Ovary (tissue), 7 donors: ENCODE measurements at regions not wholly inside any gene's neighbourhood (a gene's known extent, or its start where the extent isn't known, plus 50 kb on each side); places are given as distances from the start of the nearest gene placed in this dataset.

Experiments used
- DNase-seq, 5 donors: peaks; one replicate each; pipeline ENCODE4 v3.0.0-alpha.2; 2019 to 2020
- H3K27ac ChIP-seq, 2 donors: fragments of 200-600 bp; one replicate each; pipeline versions ENCODE4 v1.5.1 to v1.8.0; 2019 to 2022
- H3K27me3 ChIP-seq: fragments of 200-600 bp; one replicate; pipeline ENCODE4 v1.8.0; 2022
- H3K36me3 ChIP-seq: fragments of 200-600 bp; sonication (generic); one replicate; pipeline ENCODE4 v1.5.1; 2019
- H3K4me1 ChIP-seq: one replicate; pipeline ENCODE4 v1.8.1; 2013; ENCODE audit warnings: mild to moderate bottlenecking, moderate library complexity; ENCODE audit not compliant: insufficient read depth
- H3K4me3 ChIP-seq: fragments of 200-600 bp; sonication (generic); one replicate; pipeline ENCODE4 v1.5.1; 2017
- H3K9me3 ChIP-seq, 2 donors: fragments of 200-600 bp in 1 of 2; sonication (generic) in 1 of 2; one replicate each; pipeline versions ENCODE4 v1.5.1 to v1.8.1; 2013 to 2019; ENCODE audit warnings: mild to moderate bottlenecking in 1 of 2, moderate library complexity in 1 of 2
- CTCF ChIP-seq, 3 donors: fragments of 450-650 bp in 2 of 3; fragments of 200-600 bp in 1 of 3; IDR thresholded peaks; one replicate each; pipeline versions ENCODE4 v1.5.1 to v1.8.0; 2016 to 2022; ENCODE audit warnings: antibody characterized with exemption in 3 of 3, mild to moderate bottlenecking in 1 of 3
- EP300 ChIP-seq: sonication (generic); formaldehyde crosslinking; IDR thresholded peaks from one replicate; pipeline ENCODE4 v1.6.1; 2017; ENCODE audit warnings: antibody characterized with exemption
- POLR2A ChIP-seq: fragments of 450-650 bp; IDR thresholded peaks from one replicate; pipeline ENCODE4 v1.6.1; 2017; ENCODE audit warnings: antibody characterized with exemption, mild to moderate bottlenecking, moderate library complexity
- WGBS, 3 donors: extraction: QIAGEN DNeasy Blood & Tissue Kit in 1 of 3; methylation state at CpG; one replicate each; pipeline versions ENCODE4 v1.1.5 to v1.1.7; 2013 to 2017; 5-methylcytosine and 5-hydroxymethylcytosine counted together
- intact Hi-C, 4 donors: fragments of 100-400 bp; cut with DNase I; formaldehyde crosslinking; loops; one replicate each; pipeline versions ENCODE4 v1.11.0 to v1.15.1; 2022 to 2023
- donor health status: DM: no; HTN: no; CAD: no; lungs with moderate emphysema.
- donor health status: DM: no; HTN: no; CAD: no.
- donor health status: Bipolar disorder and iron deficiency.
- donor health status: DM: no; HTN: no; CAD: no.
- donor health status: DM: yes; HTN: yes; CAD: no.

- Histone ChIP-seq H3K4me3 (no peak overlapping the region), H3K36me3 (no peaks in the 10 kb centered on the region), H3K4me1 (no peaks in the 10 kb centered on the region), H3K9me3 (no peaks in the 10 kb centered on the region), H3K27me3 (no peaks in the 10 kb centered on the region), H3K27ac (no peak overlapping the region)
- no peak for DNase-seq
- intact Hi-C loops = no loop called here
- no peak for TF ChIP-seq POLR2A
- no peak for TF ChIP-seq CTCF (IDR thresholded peaks at IDR 0.05)
- TF ChIP-seq EP300 = no peak
- 69 to 88% (median 82%) methylated on average over 2 of the region's 2 CpGs for WGBS, 3 donors
Measured at GRCh38 chr3:193116871-193117270, 124.2 kb upstream of the PLAAT1 start.

- no peaks in the 10 kb centered on the region for H3K36me3 ChIP-seq
- no peaks in the 10 kb centered on the region for H3K27me3 ChIP-seq
- no peaks in the 10 kb centered on the region for H3K9me3 ChIP-seq
- no peak overlapping the region for H3K27ac ChIP-seq
- no peaks in the 10 kb centered on the region for H3K4me1 ChIP-seq
- no peak for TF ChIP-seq CTCF (IDR thresholded peaks at IDR 0.05)
- no peak for TF ChIP-seq EP300
- no peak for TF ChIP-seq POLR2A
- no peak for DNase-seq
- no peak overlapping the region for H3K4me3 ChIP-seq
- WGBS, 3 donors = 85 to 100% (median 85%) methylated on average over 1 of the region's 1 CpG
- intact Hi-C loops = no loop called here
Measured at GRCh38 chr3:193118907-193119306, 122.1 kb upstream of the PLAAT1 start.

GRCh38 chr3:193119926-193120325 lies 121.1 kb upstream of the PLAAT1 start:
- no peak for DNase-seq
- TF ChIP-seq CTCF (IDR thresholded peaks at IDR 0.05) (no peak), POLR2A (no peak), EP300 (no peak)
- no peak overlapping the region for H3K4me3 ChIP-seq
- intact Hi-C loops = no loop called here
- no peaks in the 10 kb centered on the region for H3K36me3 ChIP-seq
- H3K27ac ChIP-seq = no peak overlapping the region
- H3K4me1 ChIP-seq = no peaks in the 10 kb centered on the region
- 29 to 39% (median 33%) methylated on average over 3 of the region's 3 CpGs for WGBS, 3 donors
- no peaks in the 10 kb centered on the region for H3K9me3 ChIP-seq
- no peaks in the 10 kb centered on the region for H3K27me3 ChIP-seq

- Histone ChIP-seq H3K27ac (no peak overlapping the region), H3K27me3 (no peaks in the 10 kb centered on the region), H3K4me1 (no peaks in the 10 kb centered on the region), H3K4me3 (no peak overlapping the region), H3K36me3 (no peaks in the 10 kb centered on the region), H3K9me3 (no peaks in the 10 kb centered on the region)
- WGBS, 3 donors = 71 to 78% (median 72%) methylated on average over 9 of the region's 9 CpGs
- DNase-seq = no peak
- TF ChIP-seq POLR2A (no peak), EP300 (no peak), CTCF (IDR thresholded peaks at IDR 0.05) (no peak)
- intact Hi-C loops = no loop called here
Measured at GRCh38 chr3:193124861-193125260, 116.2 kb upstream of the PLAAT1 start.

- TF ChIP-seq EP300 (no peak), POLR2A (no peak), CTCF (IDR thresholded peaks at IDR 0.05) (no peak)
- WGBS, 3 donors = 67 to 74% (median 72%) methylated on average over 4 of the region's 4 CpGs
- Histone ChIP-seq H3K27ac (no peak overlapping the region), H3K4me3 (no peak overlapping the region), H3K9me3 (no peaks in the 10 kb centered on the region), H3K27me3 (no peaks in the 10 kb centered on the region), H3K4me1 (no peaks in the 10 kb centered on the region), H3K36me3 (no peaks in the 10 kb centered on the region)
- intact Hi-C loops = no loop called here
- no peak for DNase-seq
Measured at GRCh38 chr3:193129607-193130006, 111.4 kb upstream of the PLAAT1 start.
